PC-9 (cell line): ENCODE measurements at regions not wholly inside any gene's neighbourhood (a gene's known extent, or its start where the extent isn't known, plus 50 kb on each side); places are given as distances from the start of the nearest gene placed in this dataset.
"Not testable (repeated sequence)": the region's sequence is repeated elsewhere in the genome, so short reads cannot be mapped to it uniquely, and the experiment has no call there.

Experiments used
- BruUV-seq: library from RNA; stranded (reverse); fragments of 400-500 nt; replicated peaks from 2 replicates; lab custom pipeline; 2021; lab: Mats Ljungman, UMichigan
- CTCF ChIA-PET: fragments of 300-600 bp; sonication (Branson Sonifier 250); formaldehyde crosslinking; loops from one replicate; lab custom pipeline; 2022; ENCODE audit warnings: antibody characterized with exemption; lab: Charles Lee
- POLR2A ChIA-PET: fragments of 300-600 bp; sonication (Branson Sonifier 250); formaldehyde crosslinking; loops from one replicate; lab custom pipeline; 2022; ENCODE audit warnings: antibody characterized with exemption; ENCODE audit not compliant: unreplicated experiment; lab: Charles Lee
- DNase-seq, 2 experiments: peaks; one replicate each; pipeline versions ENCODE4 v3.0.0 to v3.0.0-alpha.2; 2015 to 2022; ENCODE audit warnings: mixed read lengths in 1 of 2
- H2AFZ ChIP-seq: fragments of 200-600 bp; sonication (generic); 2 replicates; pipeline ENCODE4 v1.8.1; 2017; ENCODE audit warnings: antibody characterized with exemption
- H3F3A ChIP-seq: fragments of 200-600 bp; sonication (generic); 2 replicates; pipeline ENCODE4 v1.8.1; 2017; ENCODE audit warnings: antibody characterized with exemption, mild to moderate bottlenecking, low read depth; ENCODE audit not compliant: insufficient read depth
- H3K27ac ChIP-seq: fragments of 200-600 bp; sonication (generic); 2 replicates; pipeline ENCODE4 v1.6.1; 2016; ENCODE audit warnings: mixed run types
- H3K27me3 ChIP-seq: fragments of 200-600 bp; sonication (generic); 2 replicates; pipeline ENCODE4 v1.6.1; 2016; ENCODE audit warnings: low read depth, mixed run types; ENCODE audit not compliant: insufficient read depth
- H3K36me3 ChIP-seq: fragments of 200-600 bp; sonication (generic); 2 replicates; pipeline ENCODE4 v1.6.1; 2016; ENCODE audit warnings: low read depth, mixed run types
- H3K4me1 ChIP-seq: fragments of 200-600 bp; sonication (generic); replicated peaks from 2 replicates; pipeline ENCODE4 v1.6.1; 2016; ENCODE audit warnings: mixed run types; ENCODE audit not compliant: insufficient read depth
- H3K4me2 ChIP-seq: fragments of 200-600 bp; sonication (generic); 2 replicates; pipeline ENCODE4 v1.6.1; 2017; ENCODE audit warnings: mixed run types
- H3K4me3 ChIP-seq: fragments of 200-600 bp; sonication (generic); 2 replicates; pipeline ENCODE4 v1.6.1; 2016; ENCODE audit warnings: mixed run types
- H3K79me2 ChIP-seq: fragments of 200-600 bp; sonication (generic); 2 replicates; pipeline ENCODE4 v1.6.1; 2017; ENCODE audit warnings: low read depth, mixed run types
- H3K9me2 ChIP-seq: fragments of 200-600 bp; sonication (generic); 2 replicates; pipeline ENCODE4 v1.8.1; 2017; ENCODE audit warnings: mild to moderate bottlenecking; ENCODE audit not compliant: insufficient read depth
- H3K9me3 ChIP-seq: fragments of 200-600 bp; sonication (generic); 2 replicates; pipeline ENCODE4 v1.8.1; 2016; ENCODE audit warnings: low read depth; ENCODE audit not compliant: insufficient read depth
- H4K20me1 ChIP-seq: fragments of 200-600 bp; sonication (generic); 2 replicates; pipeline ENCODE4 v1.8.1; 2017; ENCODE audit not compliant: insufficient read depth
- EZH2 ChIP-seq: fragments of 200-600 bp; sonication (generic); IDR thresholded peaks from 2 replicates; pipeline ENCODE4 v1.8.0; 2017; ENCODE audit warnings: antibody characterized with exemption, low read depth
- intact Hi-C: fragments of 100-400 bp; cut with micrococcal nuclease; formaldehyde crosslinking; loops from one replicate; pipeline ENCODE4 v1.10.0; 2022; ENCODE audit not compliant: unreplicated experiment
- TF ChIP-seq, protein P1 (sequence below): fragments of 200-600 bp; sonication (generic); conservative IDR thresholded peaks from 2 replicates; pipeline ENCODE4 v1.6.1; 2017; ENCODE audit warnings: mixed run types, antibody characterized with exemption, mild to moderate bottlenecking, moderate library complexity

DNA sequence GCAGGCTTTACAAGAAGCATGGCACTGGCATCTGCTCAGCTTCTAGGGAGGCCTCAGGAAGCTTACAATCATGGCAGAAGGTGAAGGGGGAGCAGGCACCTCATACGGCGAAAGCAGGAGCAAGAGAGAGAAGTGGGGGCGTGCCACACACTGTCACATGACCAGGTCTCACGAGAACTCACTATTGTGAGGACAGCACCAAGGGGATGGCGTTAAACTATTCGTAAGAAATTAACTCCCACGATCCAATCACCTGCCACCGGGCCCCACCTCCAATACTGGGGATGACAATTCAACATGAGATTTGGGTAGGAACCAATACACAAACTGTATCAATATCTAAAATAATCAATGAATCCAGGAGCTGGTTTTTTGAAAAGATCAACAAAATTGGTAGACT lies 156.0 kb upstream of the DPP10 start:
- no peak for TF ChIP-seq EZH2
- TF ChIP-seq, protein P1, sequence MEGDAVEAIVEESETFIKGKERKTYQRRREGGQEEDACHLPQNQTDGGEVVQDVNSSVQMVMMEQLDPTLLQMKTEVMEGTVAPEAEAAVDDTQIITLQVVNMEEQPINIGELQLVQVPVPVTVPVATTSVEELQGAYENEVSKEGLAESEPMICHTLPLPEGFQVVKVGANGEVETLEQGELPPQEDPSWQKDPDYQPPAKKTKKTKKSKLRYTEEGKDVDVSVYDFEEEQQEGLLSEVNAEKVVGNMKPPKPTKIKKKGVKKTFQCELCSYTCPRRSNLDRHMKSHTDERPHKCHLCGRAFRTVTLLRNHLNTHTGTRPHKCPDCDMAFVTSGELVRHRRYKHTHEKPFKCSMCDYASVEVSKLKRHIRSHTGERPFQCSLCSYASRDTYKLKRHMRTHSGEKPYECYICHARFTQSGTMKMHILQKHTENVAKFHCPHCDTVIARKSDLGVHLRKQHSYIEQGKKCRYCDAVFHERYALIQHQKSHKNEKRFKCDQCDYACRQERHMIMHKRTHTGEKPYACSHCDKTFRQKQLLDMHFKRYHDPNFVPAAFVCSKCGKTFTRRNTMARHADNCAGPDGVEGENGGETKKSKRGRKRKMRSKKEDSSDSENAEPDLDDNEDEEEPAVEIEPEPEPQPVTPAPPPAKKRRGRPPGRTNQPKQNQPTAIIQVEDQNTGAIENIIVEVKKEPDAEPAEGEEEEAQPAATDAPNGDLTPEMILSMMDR = no peak
- H3K4me2 ChIP-seq = no peak overlapping the region
- no peaks in the 10 kb centered on the region for H4K20me1 ChIP-seq
- intact Hi-C loops = no loop called here
- no peaks in the 10 kb centered on the region for H3K79me2 ChIP-seq
- peaks cover 30% of the 10 kb centered on the region for H3K27me3 ChIP-seq
- no TSS peak for BruUV-seq
- POLR2A ChIA-PET = no interaction called here
- CTCF ChIA-PET = no interaction called here
- DNase-seq = no peak
- H3K27ac ChIP-seq = no peak overlapping the region
- H3K9me3 ChIP-seq = 0 out of 2 replicates have a peak, but pooled peaks cover 3% of the 10 kb centered on the region
- no peaks in the 10 kb centered on the region for H3K4me1 ChIP-seq
- H3K4me3 ChIP-seq = no peak overlapping the region
- no peak overlapping the region for H2AFZ ChIP-seq
- H3K36me3 ChIP-seq = no peaks in the 10 kb centered on the region
- H3F3A ChIP-seq = no peaks in the 10 kb centered on the region
- H3K9me2 ChIP-seq = no peaks in the 10 kb centered on the region

DNA sequence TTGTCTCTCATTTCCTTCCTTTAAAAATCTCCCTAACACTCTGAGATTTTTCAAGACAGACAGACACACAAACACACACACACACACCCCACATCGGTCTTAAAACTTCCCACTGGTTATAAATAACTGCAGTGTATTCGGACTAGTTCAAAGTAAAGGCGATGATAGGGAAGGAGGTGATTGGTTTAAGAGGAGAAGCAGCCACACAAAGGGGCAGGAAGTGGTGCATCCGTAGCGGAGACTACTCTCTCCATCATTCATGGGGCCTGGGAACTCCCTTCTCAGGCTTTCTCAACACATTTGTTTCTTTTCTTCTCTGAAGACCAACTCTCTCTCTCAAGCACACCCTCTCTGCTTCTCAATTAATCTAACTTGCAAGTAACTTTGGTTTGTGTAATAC lies 149.1 kb upstream of the DPP10 start:
- intact Hi-C loops = no loop called here
- H3K36me3 ChIP-seq = no peaks in the 10 kb centered on the region
- H2AFZ ChIP-seq = no peak overlapping the region
- no peaks in the 10 kb centered on the region for H3K9me2 ChIP-seq
- H4K20me1 ChIP-seq = no peaks in the 10 kb centered on the region
- CTCF ChIA-PET = no interaction called here
- no peak overlapping the region for H3K4me3 ChIP-seq
- TF ChIP-seq, protein P1 = no peak
- no peak for TF ChIP-seq EZH2
- no peak overlapping the region for H3K4me2 ChIP-seq
- no peaks in the 10 kb centered on the region for H3K4me1 ChIP-seq
- DNase-seq = no peak
- no peak overlapping the region for H3K27ac ChIP-seq
- H3K79me2 ChIP-seq = no peaks in the 10 kb centered on the region
- 0 out of 2 replicates have a peak, but pooled peaks cover 3% of the 10 kb centered on the region for H3K9me3 ChIP-seq
- H3K27me3 ChIP-seq = peaks cover 65% of the 10 kb centered on the region
- POLR2A ChIA-PET = no interaction called here
- H3F3A ChIP-seq = no peaks in the 10 kb centered on the region
- no TSS peak for BruUV-seq

DNA sequence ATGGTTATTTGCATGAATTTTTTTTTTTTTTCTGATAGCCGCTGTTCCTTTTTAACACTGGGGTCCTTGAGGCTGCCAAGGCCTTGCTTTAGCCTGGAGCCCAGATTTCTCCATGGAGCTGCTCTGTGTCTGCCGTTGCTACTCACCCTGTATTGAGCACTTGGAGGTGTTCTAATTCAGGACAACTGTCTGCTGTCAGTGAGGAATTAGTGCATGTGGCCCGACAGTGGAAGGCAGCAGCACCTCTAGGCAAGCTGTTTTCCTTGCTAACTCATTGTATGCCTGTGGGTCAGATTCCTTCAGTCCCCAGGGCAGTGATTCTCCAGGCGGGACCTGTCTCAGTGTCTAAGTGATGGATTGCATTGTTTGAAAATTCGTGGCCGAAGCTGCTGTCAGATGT lies 147.7 kb upstream of the DPP10 start:
- intact Hi-C loops = no loop called here
- Histone ChIP-seq H3K27me3 (peaks cover 65% of the 10 kb centered on the region), H3K4me3 (no peak overlapping the region), H3K27ac (no peak overlapping the region), H3K9me3 (0 out of 2 replicates have a peak, but pooled peaks cover 3% of the 10 kb centered on the region), H4K20me1 (no peaks in the 10 kb centered on the region), H3K79me2 (no peaks in the 10 kb centered on the region), H3K36me3 (no peaks in the 10 kb centered on the region), H3F3A (no peaks in the 10 kb centered on the region), H3K4me1 (no peaks in the 10 kb centered on the region), H3K9me2 (no peaks in the 10 kb centered on the region), H2AFZ (no peak overlapping the region), H3K4me2 (no peak overlapping the region)
- TF ChIP-seq, protein P1 = no peak
- no peak for TF ChIP-seq EZH2
- ChIA-PET POLR2A (no interaction called here), CTCF (no interaction called here)
- DNase-seq = no peak
- BruUV-seq = no TSS peak

DNA sequence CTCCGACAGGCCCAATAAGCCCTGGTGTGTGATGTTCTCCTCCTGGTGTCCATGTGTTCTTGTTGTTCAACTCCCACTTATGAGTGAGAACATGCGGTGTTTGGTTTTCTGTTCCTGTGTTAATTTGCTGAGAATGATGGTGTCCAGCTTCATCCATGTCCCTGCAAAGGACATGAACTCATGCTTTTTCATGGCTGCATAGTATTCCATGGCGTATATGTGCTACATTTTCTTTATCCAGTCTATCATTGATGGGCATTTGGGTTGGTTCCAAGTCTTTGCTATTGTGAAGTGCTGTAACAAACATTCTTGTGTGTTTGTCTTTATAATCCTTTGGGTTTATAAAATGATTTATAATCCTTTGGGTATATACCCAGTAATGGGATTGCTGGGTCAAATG lies 142.1 kb upstream of the DPP10 start:
- H3K79me2 ChIP-seq, H2AFZ ChIP-seq, H3F3A ChIP-seq, H3K9me2 ChIP-seq, DNase-seq, H3K36me3 ChIP-seq, BruUV-seq, H3K4me1 ChIP-seq, POLR2A ChIA-PET, H3K4me3 ChIP-seq, CTCF ChIA-PET, H4K20me1 ChIP-seq, H3K9me3 ChIP-seq, H3K27ac ChIP-seq, intact Hi-C loops, H3K4me2 ChIP-seq: not testable (repeated sequence)
- H3K27me3 ChIP-seq = peaks cover 28% of the 10 kb centered on the region
